ENCODE measurements at regions not wholly inside any gene's neighbourhood (a gene's known extent, or its start where the extent isn't known, plus 50 kb on each side); places are given as distances from the start of the nearest gene placed in this dataset.

DNA sequence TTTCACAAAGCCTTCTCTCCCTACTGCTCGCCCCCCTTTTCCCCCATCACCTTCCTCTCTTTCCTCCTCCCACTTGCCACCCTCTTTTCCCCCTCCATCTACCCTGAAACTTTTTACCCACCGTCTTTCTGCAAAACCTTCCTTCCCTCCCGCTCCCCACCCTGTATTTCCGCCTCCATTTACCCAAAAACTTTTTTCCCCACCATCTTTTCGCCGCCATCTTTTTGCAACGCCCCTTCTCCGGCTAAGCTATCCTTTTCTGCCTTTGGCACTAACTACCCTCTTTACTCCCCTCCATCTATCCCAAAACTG, 205.2 kb upstream of the WSB1 start:
- TF ChIP-seq, protein P1, sequence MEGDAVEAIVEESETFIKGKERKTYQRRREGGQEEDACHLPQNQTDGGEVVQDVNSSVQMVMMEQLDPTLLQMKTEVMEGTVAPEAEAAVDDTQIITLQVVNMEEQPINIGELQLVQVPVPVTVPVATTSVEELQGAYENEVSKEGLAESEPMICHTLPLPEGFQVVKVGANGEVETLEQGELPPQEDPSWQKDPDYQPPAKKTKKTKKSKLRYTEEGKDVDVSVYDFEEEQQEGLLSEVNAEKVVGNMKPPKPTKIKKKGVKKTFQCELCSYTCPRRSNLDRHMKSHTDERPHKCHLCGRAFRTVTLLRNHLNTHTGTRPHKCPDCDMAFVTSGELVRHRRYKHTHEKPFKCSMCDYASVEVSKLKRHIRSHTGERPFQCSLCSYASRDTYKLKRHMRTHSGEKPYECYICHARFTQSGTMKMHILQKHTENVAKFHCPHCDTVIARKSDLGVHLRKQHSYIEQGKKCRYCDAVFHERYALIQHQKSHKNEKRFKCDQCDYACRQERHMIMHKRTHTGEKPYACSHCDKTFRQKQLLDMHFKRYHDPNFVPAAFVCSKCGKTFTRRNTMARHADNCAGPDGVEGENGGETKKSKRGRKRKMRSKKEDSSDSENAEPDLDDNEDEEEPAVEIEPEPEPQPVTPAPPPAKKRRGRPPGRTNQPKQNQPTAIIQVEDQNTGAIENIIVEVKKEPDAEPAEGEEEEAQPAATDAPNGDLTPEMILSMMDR (IDR thresholded peaks at IDR 0.05; ENCODE audit: low read depth, low read length, poor library complexity, severe bottlenecking), result no peak
- no peak for TF ChIP-seq EZH2phosphoT487 (IDR thresholded peaks at IDR 0.05; ENCODE audit: borderline replicate concordance, low read length)
